ENCODE measurements at regions not wholly inside any gene's neighbourhood (a gene's known extent, or its start where the extent isn't known, plus 50 kb on each side); places are given as distances from the start of the nearest gene placed in this dataset.

GRCh38 chr2:89831641-89832498 lies 1140.4 kb downstream of the RPIA start:
- TF ChIP-seq BACH2 (CRISPR knock-in tag; IDR thresholded peaks at IDR 0.05; ENCODE audit: borderline replicate concordance), result no peak
- TF ChIP-seq POU6F1 (CRISPR knock-in tag; IDR thresholded peaks at IDR 0.05; ENCODE audit: borderline replicate concordance, low read depth), result no peak
- no peak for TF ChIP-seq RARB (CRISPR knock-in tag; IDR thresholded peaks at IDR 0.05)
- TF ChIP-seq ZNF565 (CRISPR knock-in tag; conservative IDR thresholded peaks at IDR 0.05; ENCODE audit: low read depth), result no peak
- no peak for TF ChIP-seq CSRNP3 (CRISPR knock-in tag; IDR thresholded peaks at IDR 0.05)
- TF ChIP-seq ARNTL (CRISPR knock-in tag; IDR thresholded peaks at IDR 0.05; ENCODE audit: borderline replicate concordance, low read depth), result no peak
- TF ChIP-seq CREB5 (CRISPR knock-in tag; IDR thresholded peaks at IDR 0.05; ENCODE audit: low read depth), result no peak
- no peak for TF ChIP-seq ESRRG (CRISPR knock-in tag; IDR thresholded peaks at IDR 0.05)
- no peak for TF ChIP-seq CSDC2 (CRISPR knock-in tag; IDR thresholded peaks at IDR 0.05)
- TF ChIP-seq GLIS3 (CRISPR knock-in tag; IDR thresholded peaks at IDR 0.05), result no peak
- no peak for TF ChIP-seq SNAI2 (CRISPR knock-in tag; IDR thresholded peaks at IDR 0.05)
- no peak for TF ChIP-seq PATZ1 (CRISPR knock-in tag; IDR thresholded peaks at IDR 0.05; ENCODE audit: borderline replicate concordance)
- no peak for TF ChIP-seq ZFP3 (CRISPR knock-in tag; IDR thresholded peaks at IDR 0.05)
- no peak for TF ChIP-seq ZC3H10 (CRISPR knock-in tag; IDR thresholded peaks at IDR 0.05)
- no peak for TF ChIP-seq TOX (CRISPR knock-in tag; IDR thresholded peaks at IDR 0.05; ENCODE audit: borderline replicate concordance)
- no peak for TF ChIP-seq TCF4 (CRISPR knock-in tag; IDR thresholded peaks at IDR 0.05; ENCODE audit: borderline replicate concordance)
- no peak for TF ChIP-seq ZNF70 (CRISPR knock-in tag; IDR thresholded peaks at IDR 0.05)
- TF ChIP-seq ZNF8 (CRISPR knock-in tag; IDR thresholded peaks at IDR 0.05), result no peak
- no peak for TF ChIP-seq ZFP30 (CRISPR knock-in tag; IDR thresholded peaks at IDR 0.05)
- ATAC-seq, result no peak

- peak; percentile 75 for ATAC-seq
- no peak for TF ChIP-seq ISL1 (CRISPR knock-in tag; IDR thresholded peaks at IDR 0.05)
- TF ChIP-seq TSHZ2 (CRISPR knock-in tag; IDR thresholded peaks at IDR 0.05), result no peak
- no peak for TF ChIP-seq ARNTL (CRISPR knock-in tag; IDR thresholded peaks at IDR 0.05; ENCODE audit: borderline replicate concordance, low read depth)
- no peak for TF ChIP-seq CSDC2 (CRISPR knock-in tag; IDR thresholded peaks at IDR 0.05)
- no peak for TF ChIP-seq CSRNP3 (CRISPR knock-in tag; IDR thresholded peaks at IDR 0.05)
- TF ChIP-seq TOX (CRISPR knock-in tag; IDR thresholded peaks at IDR 0.05; ENCODE audit: borderline replicate concordance), result no peak
- no peak for TF ChIP-seq OSR1 (CRISPR knock-in tag; IDR thresholded peaks at IDR 0.05)
These were observed 1141.8 kb downstream of the RPIA start for GRCh38 chr2:89833116-89833779.
